Keratinocyte (primary cell): ENCODE measurements at regions not wholly inside any gene's neighbourhood (a gene's known extent, or its start where the extent isn't known, plus 50 kb on each side); places are given as distances from the start of the nearest gene placed in this dataset.

ENCODE experiments used
- DNase-seq: peaks from one replicate; pipeline ENCODE4 v3.0.0-alpha.2; 2011; ENCODE audit warnings: low read depth, missing footprints, low spot score
- FAIRE-seq: peaks from 2 replicates; lab custom pipeline; 2011; peaks lifted over from hg19 to GRCh38; lab: Jason Lieb, UNC
- H2AFZ ChIP-seq: 2 replicates; pipeline ENCODE4 v1.6.0; 2012; ENCODE audit warnings: low read length, control low read depth, inconsistent platforms; ENCODE audit not compliant: control insufficient read depth
- H3K27ac ChIP-seq: 2 replicates; pipeline ENCODE4 v1.5.1; 2011; ENCODE audit warnings: low read length; ENCODE audit not compliant: control insufficient read depth, insufficient read depth
- H3K27me3 ChIP-seq: 3 replicates; pipeline ENCODE4 v1.6.0; 2011; ENCODE audit warnings: low read length; ENCODE audit not compliant: control insufficient read depth, insufficient read depth; ENCODE audit errors: extremely low read depth
- H3K36me3 ChIP-seq, 2 experiments: 2 replicates in 1 of 2; 3 replicates in 1 of 2; pipeline ENCODE4 v1.5.1; 2011; ENCODE audit warnings: low read length in 2 of 2, mild to moderate bottlenecking in 1 of 2; ENCODE audit not compliant: control insufficient read depth in 2 of 2, insufficient read depth in 2 of 2; ENCODE audit errors: extremely low read depth in 1 of 2
- H3K4me1 ChIP-seq: 3 replicates; pipeline ENCODE4 v1.5.1; 2011; ENCODE audit warnings: low read length; ENCODE audit not compliant: control insufficient read depth, insufficient read depth; ENCODE audit errors: extremely low read depth
- H3K4me2 ChIP-seq: 3 replicates; pipeline ENCODE4 v1.6.0; 2011; ENCODE audit warnings: low read depth, low read length; ENCODE audit not compliant: control insufficient read depth, insufficient read depth; ENCODE audit errors: extremely low read depth
- H3K4me3 ChIP-seq, 3 experiments: fragments of 200-600 bp in 1 of 3; sonication (generic) in 1 of 3; 2 replicates in 2 of 3; 3 replicates in 1 of 3; pipeline ENCODE4 v1.5.1; 2011 to 2016; ENCODE audit warnings: low read length in 3 of 3, mild to moderate bottlenecking in 3 of 3, control low read depth in 2 of 3, inconsistent platforms in 1 of 3, low read depth in 1 of 3, mixed read lengths in 1 of 3, mixed run types in 1 of 3, moderate library complexity in 1 of 3; ENCODE audit not compliant: control insufficient read depth in 2 of 3, insufficient read depth in 2 of 3; ENCODE audit errors: extremely low read depth in 1 of 3
- H3K79me2 ChIP-seq: 2 replicates; pipeline ENCODE4 v1.6.0; 2012; ENCODE audit warnings: low read length; ENCODE audit not compliant: control insufficient read depth, insufficient read depth
- H3K9ac ChIP-seq: 3 replicates; pipeline ENCODE4 v1.6.0; 2011; ENCODE audit warnings: low read length; ENCODE audit not compliant: control insufficient read depth, insufficient read depth; ENCODE audit errors: extremely low read depth
- H3K9me1 ChIP-seq: 3 replicates; pipeline ENCODE4 v1.6.0; 2011; ENCODE audit warnings: low read length; ENCODE audit not compliant: control insufficient read depth, insufficient read depth; ENCODE audit errors: extremely low read depth
- H3K9me3 ChIP-seq: 2 replicates; pipeline ENCODE4 v1.5.1; 2012; ENCODE audit warnings: low read depth, low read length; ENCODE audit not compliant: control insufficient read depth
- H4K20me1 ChIP-seq: 3 replicates; pipeline ENCODE4 v1.6.0; 2011; ENCODE audit warnings: low read length; ENCODE audit not compliant: control insufficient read depth, insufficient read depth; ENCODE audit errors: extremely low read depth
- dilution Hi-C: fragments of 300-500 bp; cut with MboI; formaldehyde crosslinking; loops from one replicate; pipeline ENCODE4 v1.7.0; 2020; ENCODE audit warnings: low sequenced_read_pairs; ENCODE audit not compliant: extremely low pct_ligation_motif_present
- TF ChIP-seq, protein P1 (sequence below), 3 experiments: IDR thresholded peaks in 1 of 3; conservative IDR thresholded peaks in 1 of 3; optimal IDR thresholded peaks in 1 of 3; 2 replicates in 2 of 3; 3 replicates in 1 of 3; pipeline versions ENCODE3 to v1.5.1; 2011; ENCODE audit warnings: low read length in 3 of 3, mild to moderate bottlenecking in 3 of 3, moderate library complexity in 2 of 3, control low read depth in 1 of 3, inconsistent platforms in 1 of 3; ENCODE audit not compliant: insufficient read depth in 2 of 3; ENCODE audit errors: extremely low read depth in 1 of 3

DNA sequence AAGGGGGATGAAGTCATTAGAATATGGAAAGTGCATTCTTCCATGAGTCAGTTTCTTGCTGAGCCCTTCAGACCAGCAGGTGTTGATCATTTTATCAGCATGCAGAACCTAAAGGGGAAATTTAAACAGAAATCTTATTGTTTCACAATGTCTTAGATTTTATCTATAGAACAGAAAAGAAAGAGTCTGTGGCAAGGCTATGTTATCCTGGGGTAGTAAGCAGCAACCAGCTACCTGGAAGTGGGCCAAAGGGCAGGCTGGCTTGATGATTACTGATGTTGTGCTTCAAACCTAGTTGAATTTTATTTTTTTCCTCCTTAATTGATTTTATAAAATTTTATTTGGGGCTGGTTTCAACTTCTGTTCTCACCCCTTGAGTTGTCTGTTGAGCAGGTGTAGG lies 101.5 kb downstream of the LRRC70 start:
- Histone ChIP-seq H3K9me3 (no peaks in the 10 kb centered on the region), H3K36me3 (no peaks in the 10 kb centered on the region), H3K9ac (no peak overlapping the region), H3K9me1 (no peaks in the 10 kb centered on the region), H4K20me1 (no peaks in the 10 kb centered on the region), H3K4me3 (no peak overlapping the region), H3K79me2 (no peaks in the 10 kb centered on the region), H2AFZ (no peak overlapping the region), H3K4me1 (no peaks in the 10 kb centered on the region), H3K27me3 (no peaks in the 10 kb centered on the region), H3K27ac (no peak overlapping the region), H3K4me2 (no peak overlapping the region)
- no peak for DNase-seq
- no peak for FAIRE-seq
- dilution Hi-C loops = no loop called here
- TF ChIP-seq, protein P1, sequence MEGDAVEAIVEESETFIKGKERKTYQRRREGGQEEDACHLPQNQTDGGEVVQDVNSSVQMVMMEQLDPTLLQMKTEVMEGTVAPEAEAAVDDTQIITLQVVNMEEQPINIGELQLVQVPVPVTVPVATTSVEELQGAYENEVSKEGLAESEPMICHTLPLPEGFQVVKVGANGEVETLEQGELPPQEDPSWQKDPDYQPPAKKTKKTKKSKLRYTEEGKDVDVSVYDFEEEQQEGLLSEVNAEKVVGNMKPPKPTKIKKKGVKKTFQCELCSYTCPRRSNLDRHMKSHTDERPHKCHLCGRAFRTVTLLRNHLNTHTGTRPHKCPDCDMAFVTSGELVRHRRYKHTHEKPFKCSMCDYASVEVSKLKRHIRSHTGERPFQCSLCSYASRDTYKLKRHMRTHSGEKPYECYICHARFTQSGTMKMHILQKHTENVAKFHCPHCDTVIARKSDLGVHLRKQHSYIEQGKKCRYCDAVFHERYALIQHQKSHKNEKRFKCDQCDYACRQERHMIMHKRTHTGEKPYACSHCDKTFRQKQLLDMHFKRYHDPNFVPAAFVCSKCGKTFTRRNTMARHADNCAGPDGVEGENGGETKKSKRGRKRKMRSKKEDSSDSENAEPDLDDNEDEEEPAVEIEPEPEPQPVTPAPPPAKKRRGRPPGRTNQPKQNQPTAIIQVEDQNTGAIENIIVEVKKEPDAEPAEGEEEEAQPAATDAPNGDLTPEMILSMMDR (optimal IDR thresholded peaks at IDR 0.05 in 1 of 3, IDR thresholded peaks at IDR 0.05 in 1 of 3, conservative IDR thresholded peaks at IDR 0.05 in 1 of 3; ENCODE audit: extremely low read depth in 1 of 3, insufficient read depth in 2 of 3, low read length in 3 of 3) = no peak
